H1 (cell line): ENCODE measurements at regions not wholly inside any gene's neighbourhood (a gene's known extent, or its start where the extent isn't known, plus 50 kb on each side); places are given as distances from the start of the nearest gene placed in this dataset.

Experiments
- CTCF ChIA-PET: fragments of 300-600 bp; sonication (Branson Sonifier 250); formaldehyde crosslinking; loops from one replicate; lab custom pipeline; 2021; ENCODE audit not compliant: partially characterized antibody; lab: Charles Lee
- POLR2A ChIA-PET: fragments of 300-600 bp; sonication (Branson Sonifier 250); formaldehyde crosslinking; loops from one replicate; lab custom pipeline; 2021; ENCODE audit warnings: inconsistent platforms; ENCODE audit not compliant: partially characterized antibody; lab: Charles Lee
- DNase-seq, 2 experiments: peaks; one replicate each; pipeline versions ENCODE4 v3.0.0 to v3.0.0-alpha.2; 2010 to 2022; ENCODE audit warnings: low spot score in 2 of 2, low read depth in 1 of 2, mixed read lengths in 1 of 2
- FAIRE-seq: peaks from 2 replicates; lab custom pipeline; 2011; peaks lifted over from hg19 to GRCh38; lab: Jason Lieb, UNC
- H2AFZ ChIP-seq: 2 replicates; pipeline ENCODE4 v1.8.1; 2012; ENCODE audit warnings: low read length, inconsistent platforms
- H2AK5ac ChIP-seq: 2 replicates; pipeline ENCODE4 v1.6.1; 2013; ENCODE audit warnings: low read depth, low read length
- H2BK120ac ChIP-seq: replicated peaks from 2 replicates; pipeline ENCODE3; 2013; ENCODE audit warnings: low read depth, low read length, inconsistent platforms
- H2BK12ac ChIP-seq: 2 replicates; pipeline ENCODE4 v1.6.1; 2013; ENCODE audit warnings: low read depth, low read length
- H2BK15ac ChIP-seq: 2 replicates; pipeline ENCODE4 v1.6.1; 2013; ENCODE audit warnings: low read length
- H2BK20ac ChIP-seq: 2 replicates; pipeline ENCODE4 v1.6.1; 2013; ENCODE audit warnings: low read length
- H2BK5ac ChIP-seq: 2 replicates; pipeline ENCODE4 v1.6.1; 2013; ENCODE audit warnings: low read depth, low read length
- H3K14ac ChIP-seq: 2 replicates; pipeline ENCODE4 v1.6.1; 2013; ENCODE audit warnings: inconsistent platforms; ENCODE audit not compliant: insufficient read length
- H3K18ac ChIP-seq: 2 replicates; pipeline ENCODE4 v1.6.1; 2013; ENCODE audit warnings: low read length; ENCODE audit errors: extremely low read depth
- H3K23ac ChIP-seq: 2 replicates; pipeline ENCODE4 v1.6.1; 2013; ENCODE audit warnings: inconsistent platforms; ENCODE audit not compliant: insufficient read length
- H3K23me2 ChIP-seq: 2 replicates; pipeline ENCODE4 v1.6.1; 2013; ENCODE audit warnings: low read depth, low read length
- H3K27ac ChIP-seq: 2 replicates; pipeline ENCODE4 v1.6.1; 2011; ENCODE audit warnings: low read depth, low read length, inconsistent platforms
- H3K27me3 ChIP-seq, 4 experiments: replicated peaks in 1 of 4; 1 replicate in 1 of 4; 2 replicates in 3 of 4; pipeline versions ENCODE4 v1.6.1 to v1.8.1; 2011 to 2013; ENCODE audit warnings: low read length in 3 of 4, mild to moderate bottlenecking in 3 of 4, inconsistent platforms in 2 of 4, mixed read lengths in 2 of 4, moderate library complexity in 1 of 4; ENCODE audit not compliant: control insufficient read depth in 3 of 4, insufficient read depth in 3 of 4; ENCODE audit errors: extremely low read depth in 1 of 4
- H3K36me3 ChIP-seq, 4 experiments: 2 replicates each; pipeline versions ENCODE4 v1.6.1 to v1.8.1; 2011 to 2013; ENCODE audit warnings: mild to moderate bottlenecking in 4 of 4, low read length in 3 of 4, moderate library complexity in 2 of 4, control low read depth in 1 of 4, inconsistent platforms in 1 of 4; ENCODE audit not compliant: insufficient read depth in 4 of 4, control insufficient read depth in 2 of 4
- H3K4ac ChIP-seq: replicated peaks from 2 replicates; pipeline ENCODE3; 2013; ENCODE audit warnings: low read length, low read depth, mixed read lengths, inconsistent platforms; ENCODE audit not compliant: insufficient read length
- H3K4me1 ChIP-seq, 4 experiments: replicated peaks in 1 of 4; 1 replicate in 1 of 4; 2 replicates in 3 of 4; pipeline versions ENCODE4 v1.6.1 to v1.8.1; 2011 to 2013; ENCODE audit warnings: low read length in 3 of 4, inconsistent platforms in 2 of 4, mixed read lengths in 1 of 4; ENCODE audit not compliant: insufficient read depth in 4 of 4, control insufficient read depth in 3 of 4
- H3K4me2 ChIP-seq, 2 experiments: 2 replicates each; pipeline versions ENCODE4 v1.6.1 to v1.8.1; 2011 to 2013; ENCODE audit warnings: low read depth in 2 of 2, low read length in 2 of 2, control low read depth in 1 of 2, inconsistent platforms in 1 of 2, mild to moderate bottlenecking in 1 of 2; ENCODE audit not compliant: insufficient read depth in 1 of 2
- H3K4me3 ChIP-seq, 4 experiments: fragments of 200-600, 300-600 bp in 1 of 4; sonication (generic), shearing (Covaris generic), sonication (Bioruptor Twin) in 1 of 4; 2 replicates each; pipeline versions ENCODE4 v1.5.1 to v1.8.1; 2011 to 2016; ENCODE audit warnings: low read length in 4 of 4, low read depth in 3 of 4, control low read depth in 2 of 4, inconsistent platforms in 2 of 4, mild to moderate bottlenecking in 2 of 4, mixed read lengths in 1 of 4, moderate library complexity in 1 of 4; ENCODE audit not compliant: insufficient read depth in 2 of 4; ENCODE audit errors: extremely low read depth in 1 of 4
- H3K56ac ChIP-seq: replicated peaks from 2 replicates; pipeline ENCODE3; 2013; ENCODE audit warnings: low read depth, mild to moderate bottlenecking, mixed read lengths, low read length, inconsistent platforms; ENCODE audit not compliant: insufficient read length
- H3K79me1 ChIP-seq: 2 replicates; pipeline ENCODE4 v1.6.1; 2013; ENCODE audit warnings: low read depth, low read length, control low read depth
- H3K79me2 ChIP-seq, 2 experiments: 2 replicates each; pipeline versions ENCODE4 v1.6.1 to v1.8.1; 2012 to 2013; ENCODE audit warnings: low read length in 2 of 2, mild to moderate bottlenecking in 2 of 2, inconsistent platforms in 1 of 2; ENCODE audit not compliant: insufficient read depth in 2 of 2, control insufficient read depth in 1 of 2
- H3K9ac ChIP-seq, 4 experiments: replicated peaks in 1 of 4; 1 replicate in 1 of 4; 2 replicates in 3 of 4; pipeline versions ENCODE4 v1.6.1 to v1.8.1; 2011 to 2013; ENCODE audit warnings: low read depth in 3 of 4, low read length in 3 of 4, control low read depth in 2 of 4, mild to moderate bottlenecking in 2 of 4, moderate library complexity in 2 of 4, inconsistent platforms in 1 of 4; ENCODE audit errors: extremely low read depth in 1 of 4
- H3K9me3 ChIP-seq, 2 experiments: 2 replicates each; pipeline versions ENCODE4 v1.6.1 to v1.8.1; 2012 to 2013; ENCODE audit warnings: mild to moderate bottlenecking in 2 of 2, moderate library complexity in 2 of 2, control low read depth in 1 of 2, inconsistent platforms in 1 of 2, low read depth in 1 of 2, low read length in 1 of 2, mixed read lengths in 1 of 2; ENCODE audit not compliant: insufficient read depth in 2 of 2
- H4K20me1 ChIP-seq, 2 experiments: replicated peaks in 1 of 2; 2 replicates each; pipeline versions ENCODE3 to v1.8.1; 2011 to 2013; ENCODE audit warnings: inconsistent platforms in 2 of 2, low read length in 2 of 2, mild to moderate bottlenecking in 1 of 2; ENCODE audit not compliant: insufficient read depth in 2 of 2, control insufficient read depth in 1 of 2
- H4K5ac ChIP-seq: 2 replicates; pipeline ENCODE4 v1.6.1; 2013; ENCODE audit warnings: low read length, low read depth, mixed read lengths, inconsistent platforms; ENCODE audit not compliant: insufficient read length
- H4K8ac ChIP-seq: 2 replicates; pipeline ENCODE4 v1.8.0; 2013; ENCODE audit warnings: mild to moderate bottlenecking, moderate library complexity, low read length, inconsistent platforms; ENCODE audit not compliant: insufficient read depth; ENCODE audit errors: extremely low read depth
- H4K91ac ChIP-seq: replicated peaks from 2 replicates; pipeline ENCODE3; 2013; ENCODE audit warnings: low read length, mixed read lengths, inconsistent platforms; ENCODE audit not compliant: insufficient read length
- WGBS, 2 experiments: shearing (Covaris generic) in 1 of 2; methylation state at CpG; one replicate each; pipeline versions ENCODE4 v1.1.6 to v1.1.7; 2013 to 2015; ENCODE audit warnings: low lambda C conversion rate in 2 of 2, mixed read lengths in 2 of 2, inconsistent platforms in 1 of 2, low coverage in 1 of 2, missing lambda C conversion rate in 1 of 2; ENCODE audit not compliant: insufficient replicate concordance in 2 of 2, insufficient coverage in 1 of 2, insufficient read length in 1 of 2; ENCODE audit errors: extremely low coverage in 1 of 2, missing lambda C conversion rate in 1 of 2; 5-methylcytosine and 5-hydroxymethylcytosine counted together
- TF ChIP-seq, protein P1 (sequence below): fragments of 300-600 bp; sonication (generic); IDR thresholded peaks from 2 replicates; pipeline ENCODE4 v1.7.1; 2012; ENCODE audit warnings: low read length, moderate library complexity, mild to moderate bottlenecking, inconsistent platforms; ENCODE audit not compliant: insufficient replicate concordance

DNA sequence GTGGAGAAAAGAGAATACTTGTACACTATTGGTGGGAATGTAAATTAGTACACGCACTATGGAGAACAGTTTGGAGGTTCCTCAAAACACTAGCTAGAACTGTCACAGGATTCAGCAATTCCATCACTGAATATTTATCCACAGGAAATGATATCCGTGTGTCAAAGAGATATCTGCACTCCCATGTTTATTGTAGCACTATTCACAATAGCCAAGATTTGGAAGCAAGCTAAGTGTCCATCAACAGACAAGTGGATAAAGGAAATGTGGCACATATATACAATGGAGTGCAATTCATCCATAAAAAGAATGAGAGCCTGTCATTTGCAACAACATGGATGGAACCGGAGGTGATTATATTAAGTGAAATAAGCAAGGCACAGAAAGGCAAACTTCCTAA lies 428.5 kb downstream of the CCDC91 start:
- 91% methylated on average over 3 of the region's 3 CpGs; no CpG with 5 or more reads in 1 of the 2 experiments for WGBS, 2 experiments
- CTCF ChIA-PET: interaction anchor here (1.3 kb wide), 1 partner anchor 17 kb away, joined by 3 read pairs; no protein-coding TSS in a partner anchor
- TF ChIP-seq, protein P1, sequence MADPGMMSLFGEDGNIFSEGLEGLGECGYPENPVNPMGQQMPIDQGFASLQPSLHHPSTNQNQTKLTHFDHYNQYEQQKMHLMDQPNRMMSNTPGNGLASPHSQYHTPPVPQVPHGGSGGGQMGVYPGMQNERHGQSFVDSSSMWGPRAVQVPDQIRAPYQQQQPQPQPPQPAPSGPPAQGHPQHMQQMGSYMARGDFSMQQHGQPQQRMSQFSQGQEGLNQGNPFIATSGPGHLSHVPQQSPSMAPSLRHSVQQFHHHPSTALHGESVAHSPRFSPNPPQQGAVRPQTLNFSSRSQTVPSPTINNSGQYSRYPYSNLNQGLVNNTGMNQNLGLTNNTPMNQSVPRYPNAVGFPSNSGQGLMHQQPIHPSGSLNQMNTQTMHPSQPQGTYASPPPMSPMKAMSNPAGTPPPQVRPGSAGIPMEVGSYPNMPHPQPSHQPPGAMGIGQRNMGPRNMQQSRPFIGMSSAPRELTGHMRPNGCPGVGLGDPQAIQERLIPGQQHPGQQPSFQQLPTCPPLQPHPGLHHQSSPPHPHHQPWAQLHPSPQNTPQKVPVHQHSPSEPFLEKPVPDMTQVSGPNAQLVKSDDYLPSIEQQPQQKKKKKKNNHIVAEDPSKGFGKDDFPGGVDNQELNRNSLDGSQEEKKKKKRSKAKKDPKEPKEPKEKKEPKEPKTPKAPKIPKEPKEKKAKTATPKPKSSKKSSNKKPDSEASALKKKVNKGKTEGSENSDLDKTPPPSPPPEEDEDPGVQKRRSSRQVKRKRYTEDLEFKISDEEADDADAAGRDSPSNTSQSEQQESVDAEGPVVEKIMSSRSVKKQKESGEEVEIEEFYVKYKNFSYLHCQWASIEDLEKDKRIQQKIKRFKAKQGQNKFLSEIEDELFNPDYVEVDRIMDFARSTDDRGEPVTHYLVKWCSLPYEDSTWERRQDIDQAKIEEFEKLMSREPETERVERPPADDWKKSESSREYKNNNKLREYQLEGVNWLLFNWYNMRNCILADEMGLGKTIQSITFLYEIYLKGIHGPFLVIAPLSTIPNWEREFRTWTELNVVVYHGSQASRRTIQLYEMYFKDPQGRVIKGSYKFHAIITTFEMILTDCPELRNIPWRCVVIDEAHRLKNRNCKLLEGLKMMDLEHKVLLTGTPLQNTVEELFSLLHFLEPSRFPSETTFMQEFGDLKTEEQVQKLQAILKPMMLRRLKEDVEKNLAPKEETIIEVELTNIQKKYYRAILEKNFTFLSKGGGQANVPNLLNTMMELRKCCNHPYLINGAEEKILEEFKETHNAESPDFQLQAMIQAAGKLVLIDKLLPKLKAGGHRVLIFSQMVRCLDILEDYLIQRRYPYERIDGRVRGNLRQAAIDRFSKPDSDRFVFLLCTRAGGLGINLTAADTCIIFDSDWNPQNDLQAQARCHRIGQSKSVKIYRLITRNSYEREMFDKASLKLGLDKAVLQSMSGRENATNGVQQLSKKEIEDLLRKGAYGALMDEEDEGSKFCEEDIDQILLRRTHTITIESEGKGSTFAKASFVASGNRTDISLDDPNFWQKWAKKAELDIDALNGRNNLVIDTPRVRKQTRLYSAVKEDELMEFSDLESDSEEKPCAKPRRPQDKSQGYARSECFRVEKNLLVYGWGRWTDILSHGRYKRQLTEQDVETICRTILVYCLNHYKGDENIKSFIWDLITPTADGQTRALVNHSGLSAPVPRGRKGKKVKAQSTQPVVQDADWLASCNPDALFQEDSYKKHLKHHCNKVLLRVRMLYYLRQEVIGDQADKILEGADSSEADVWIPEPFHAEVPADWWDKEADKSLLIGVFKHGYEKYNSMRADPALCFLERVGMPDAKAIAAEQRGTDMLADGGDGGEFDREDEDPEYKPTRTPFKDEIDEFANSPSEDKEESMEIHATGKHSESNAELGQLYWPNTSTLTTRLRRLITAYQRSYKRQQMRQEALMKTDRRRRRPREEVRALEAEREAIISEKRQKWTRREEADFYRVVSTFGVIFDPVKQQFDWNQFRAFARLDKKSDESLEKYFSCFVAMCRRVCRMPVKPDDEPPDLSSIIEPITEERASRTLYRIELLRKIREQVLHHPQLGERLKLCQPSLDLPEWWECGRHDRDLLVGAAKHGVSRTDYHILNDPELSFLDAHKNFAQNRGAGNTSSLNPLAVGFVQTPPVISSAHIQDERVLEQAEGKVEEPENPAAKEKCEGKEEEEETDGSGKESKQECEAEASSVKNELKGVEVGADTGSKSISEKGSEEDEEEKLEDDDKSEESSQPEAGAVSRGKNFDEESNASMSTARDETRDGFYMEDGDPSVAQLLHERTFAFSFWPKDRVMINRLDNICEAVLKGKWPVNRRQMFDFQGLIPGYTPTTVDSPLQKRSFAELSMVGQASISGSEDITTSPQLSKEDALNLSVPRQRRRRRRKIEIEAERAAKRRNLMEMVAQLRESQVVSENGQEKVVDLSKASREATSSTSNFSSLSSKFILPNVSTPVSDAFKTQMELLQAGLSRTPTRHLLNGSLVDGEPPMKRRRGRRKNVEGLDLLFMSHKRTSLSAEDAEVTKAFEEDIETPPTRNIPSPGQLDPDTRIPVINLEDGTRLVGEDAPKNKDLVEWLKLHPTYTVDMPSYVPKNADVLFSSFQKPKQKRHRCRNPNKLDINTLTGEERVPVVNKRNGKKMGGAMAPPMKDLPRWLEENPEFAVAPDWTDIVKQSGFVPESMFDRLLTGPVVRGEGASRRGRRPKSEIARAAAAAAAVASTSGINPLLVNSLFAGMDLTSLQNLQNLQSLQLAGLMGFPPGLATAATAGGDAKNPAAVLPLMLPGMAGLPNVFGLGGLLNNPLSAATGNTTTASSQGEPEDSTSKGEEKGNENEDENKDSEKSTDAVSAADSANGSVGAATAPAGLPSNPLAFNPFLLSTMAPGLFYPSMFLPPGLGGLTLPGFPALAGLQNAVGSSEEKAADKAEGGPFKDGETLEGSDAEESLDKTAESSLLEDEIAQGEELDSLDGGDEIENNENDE: no peak

More for the DNA sequence above, 428.5 kb downstream of the CCDC91 start:
- Histone ChIP-seq H3K27me3 (no peaks in the 10 kb centered on the region), H2BK12ac (no peak overlapping the region), H3K56ac (no peak overlapping the region), H3K36me3 (no peaks in the 10 kb centered on the region), H4K5ac (no peak overlapping the region), H3K4me2 (no peak overlapping the region), H3K79me1 (no peaks in the 10 kb centered on the region), H2BK15ac (no peak overlapping the region), H3K9ac (no peak overlapping the region), H3K9me3 (no peaks in the 10 kb centered on the region), H3K79me2 (no peaks in the 10 kb centered on the region), H2BK120ac (no peak overlapping the region), H3K14ac (no peak overlapping the region), H2BK20ac (no peak overlapping the region), H3K4ac (no peak overlapping the region), H3K23ac (no peak overlapping the region), H2BK5ac (no peak overlapping the region), H3K4me3 (no peak overlapping the region), H4K20me1 (no peaks in the 10 kb centered on the region), H2AK5ac (no peak overlapping the region), H4K91ac (no peak overlapping the region), H2AFZ (no peak overlapping the region), H3K27ac (no peak overlapping the region), H4K8ac (no peak overlapping the region), H3K18ac (no peak overlapping the region), H3K4me1 (no peaks in the 10 kb centered on the region), H3K23me2 (no peaks in the 10 kb centered on the region)
- no peak for DNase-seq
- FAIRE-seq: no peak
- POLR2A ChIA-PET: no interaction called here
